HG03095 (cell line): ENCODE measurements at regions not wholly inside any gene's neighbourhood (a gene's known extent, or its start where the extent isn't known, plus 50 kb on each side); places are given as distances from the start of the nearest gene placed in this dataset.

Source experiments
- ATAC-seq: cut with Tn5 transposase; IDR thresholded peaks from one replicate; pipeline ENCODE4 v1.9.1; 2021; ENCODE audit warnings: moderate library complexity; ENCODE audit not compliant: unreplicated experiment

DNA sequence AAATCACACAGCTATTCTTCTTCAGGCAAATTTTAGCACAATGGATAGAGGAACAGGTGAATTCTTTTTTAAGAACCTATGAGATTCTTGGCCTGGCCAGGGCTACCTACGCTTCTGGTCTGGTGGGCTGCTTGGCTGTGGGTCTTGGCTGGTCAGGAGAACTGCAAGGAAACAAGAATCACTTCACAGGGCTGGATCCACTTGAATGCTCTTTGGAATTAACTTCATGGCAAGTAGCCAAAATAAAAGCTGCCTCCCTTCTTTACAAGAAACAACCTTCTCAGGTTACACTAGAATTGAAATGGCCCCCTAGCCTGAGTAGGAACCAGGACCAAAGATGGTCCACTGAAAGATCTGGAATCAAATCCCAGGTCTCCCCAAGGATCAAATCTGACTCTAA lies 519.1 kb downstream of the IQCM start:
- no peak for ATAC-seq

- no peak for ATAC-seq
Measured at GRCh38 chr4:149296084-149296483, 519.6 kb downstream of the IQCM start.

GRCh38 chr4:149294601-149295000 lies 521.0 kb downstream of the IQCM start:
- ATAC-seq: no peak

DNA sequence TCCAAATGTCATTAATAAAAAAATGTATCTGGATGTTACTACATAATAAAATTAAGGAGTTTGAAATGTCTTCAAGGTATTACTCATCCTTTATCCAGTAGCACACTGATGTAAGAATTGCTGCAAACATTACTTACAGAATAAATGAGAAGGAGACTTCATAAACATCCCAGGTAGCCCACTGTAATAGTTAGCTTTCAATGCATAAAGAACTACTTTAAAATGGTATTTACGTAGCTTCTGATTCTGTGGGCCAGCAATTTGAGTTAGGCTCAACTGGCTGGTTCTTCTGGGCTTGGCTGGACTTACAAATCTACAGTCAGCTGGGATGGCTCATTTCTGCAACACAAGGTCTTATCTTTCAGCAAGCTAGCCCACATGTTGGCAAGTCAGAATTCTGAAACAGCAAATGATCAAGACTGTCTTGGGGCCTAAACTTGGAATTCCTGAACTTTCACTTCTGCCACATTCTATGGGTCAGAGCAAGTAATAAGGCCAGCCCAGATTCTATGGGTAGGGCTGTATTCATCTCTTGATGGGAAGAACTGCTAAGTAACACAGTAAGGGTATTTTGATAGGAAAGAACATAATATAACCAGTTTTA lies 522.5 kb downstream of the IQCM start:
- no peak for ATAC-seq

- ATAC-seq: no peak
Measured at GRCh38 chr4:149292425-149293007, 523.1 kb downstream of the IQCM start.

GRCh38 chr4:149291463-149291862 lies 524.2 kb downstream of the IQCM start:
- no peak for ATAC-seq

- no peak for ATAC-seq
Measured at GRCh38 chr4:149280806-149281205, 534.8 kb downstream of the IQCM start.

- no peak for ATAC-seq
Measured at GRCh38 chr4:149279776-149280175, 535.9 kb downstream of the IQCM start.

GRCh38 chr4:149279331-149279730 lies 536.3 kb downstream of the IQCM start:
- ATAC-seq: no peak

DNA sequence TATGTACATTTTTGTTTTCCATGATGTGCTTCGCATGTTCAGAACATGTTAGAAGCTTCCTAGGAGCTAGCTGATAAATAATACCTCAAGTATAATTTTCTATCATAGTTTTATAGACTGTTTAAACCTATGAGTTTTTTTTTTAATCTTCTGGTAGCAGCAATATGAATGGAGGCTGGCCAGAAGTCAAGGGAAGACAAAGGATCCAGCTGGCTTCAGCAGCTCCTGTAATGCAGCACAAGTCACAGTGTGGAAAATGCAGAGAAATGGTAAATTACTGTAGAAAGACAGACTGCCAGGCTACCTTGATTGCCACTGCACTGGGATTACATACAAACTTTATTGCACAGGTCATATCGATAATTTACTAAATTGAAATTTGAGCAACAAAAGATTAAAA lies 537.9 kb downstream of the IQCM start:
- ATAC-seq: no peak

DNA sequence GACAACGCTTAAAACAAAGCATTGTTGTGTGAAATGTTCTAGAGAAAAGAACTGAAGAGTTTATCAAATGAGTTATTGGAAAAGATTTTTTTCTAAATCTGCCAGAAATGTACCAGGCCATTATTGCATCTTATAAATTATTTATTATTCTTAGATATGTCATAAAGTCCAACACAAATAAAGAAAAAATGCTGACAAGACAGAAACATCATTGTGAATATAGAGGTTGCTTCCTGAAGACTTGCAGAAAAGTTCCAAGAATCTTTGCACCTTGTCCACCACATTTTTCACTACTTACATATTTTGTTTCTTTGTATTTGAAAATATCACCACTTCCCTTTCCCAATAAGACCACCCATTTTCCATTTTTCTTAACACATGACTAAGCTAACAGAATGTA lies 545.8 kb downstream of the IQCM start:
- ATAC-seq: no peak

- ATAC-seq: no peak
Measured at GRCh38 chr4:149266301-149266700, 549.3 kb downstream of the IQCM start.

DNA sequence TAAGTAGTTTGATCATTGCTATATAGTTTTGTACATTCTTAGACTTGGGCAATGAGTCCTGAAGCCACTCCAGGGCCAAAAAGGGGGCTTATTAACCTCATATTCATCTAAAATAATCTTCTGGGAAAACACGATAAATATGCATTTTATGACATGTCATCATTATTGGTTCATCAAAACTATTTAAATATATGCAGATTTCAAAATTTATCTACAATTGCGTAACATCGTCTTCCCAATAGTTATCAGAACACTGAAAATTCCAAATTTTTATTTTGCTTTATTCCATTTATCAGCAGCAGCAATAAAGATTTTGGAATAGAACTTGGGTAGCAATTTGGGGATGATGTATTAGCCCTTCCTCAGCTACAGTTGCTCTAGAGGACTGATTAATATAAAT lies 550.0 kb downstream of the IQCM start:
- no peak for ATAC-seq

GRCh38 chr4:149264093-149264733 lies 551.4 kb downstream of the IQCM start:
- peak; percentile 92 for ATAC-seq

- ATAC-seq: no peak
Measured at GRCh38 chr4:149248191-149248764, 567.4 kb downstream of the IQCM start.

- no peak for ATAC-seq
Measured at GRCh38 chr4:149247164-149247563, 568.5 kb downstream of the IQCM start.

DNA sequence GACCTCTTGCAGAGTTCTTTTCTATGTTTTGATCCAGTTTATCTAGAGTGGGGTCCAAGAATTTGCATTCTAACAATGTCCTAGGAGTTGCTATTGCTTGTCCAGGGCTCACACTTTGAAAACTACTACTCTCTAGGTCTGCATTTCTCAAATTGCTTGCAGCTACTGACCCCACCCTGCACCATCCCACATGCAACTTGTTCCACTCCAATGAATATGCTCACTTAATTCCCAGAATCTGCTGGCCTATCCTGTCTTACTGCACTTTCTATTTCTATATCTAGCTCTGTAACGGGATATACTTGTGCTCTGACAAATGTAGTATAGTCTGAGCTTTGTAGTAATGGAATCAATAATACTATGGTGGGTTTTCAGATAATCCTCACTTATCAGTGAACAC lies 570.3 kb downstream of the IQCM start:
- no peak for ATAC-seq

GRCh38 chr4:149238097-149238496 lies 577.5 kb downstream of the IQCM start:
- no peak for ATAC-seq

- no peak for ATAC-seq
Measured at GRCh38 chr4:149234798-149235197, 580.8 kb downstream of the IQCM start.

DNA sequence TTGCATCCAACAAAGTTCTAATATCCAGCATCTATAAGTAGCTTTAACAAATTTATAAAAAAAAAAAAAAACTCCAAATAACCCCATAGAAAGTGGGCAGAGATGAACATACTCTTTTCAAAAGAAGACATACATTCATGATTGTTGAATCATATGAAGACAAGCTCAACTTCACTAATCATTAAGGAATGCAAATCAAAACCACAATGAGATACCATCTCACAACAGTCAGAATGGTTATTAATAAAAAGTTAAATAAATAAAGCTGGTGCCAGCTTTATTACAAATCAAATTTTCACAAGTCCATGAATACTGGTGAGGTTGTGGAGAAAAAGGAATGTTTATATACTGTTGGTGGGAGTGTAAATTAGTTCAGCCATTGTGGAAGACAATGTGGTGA lies 592.0 kb downstream of the IQCM start:
- no peak for ATAC-seq

DNA sequence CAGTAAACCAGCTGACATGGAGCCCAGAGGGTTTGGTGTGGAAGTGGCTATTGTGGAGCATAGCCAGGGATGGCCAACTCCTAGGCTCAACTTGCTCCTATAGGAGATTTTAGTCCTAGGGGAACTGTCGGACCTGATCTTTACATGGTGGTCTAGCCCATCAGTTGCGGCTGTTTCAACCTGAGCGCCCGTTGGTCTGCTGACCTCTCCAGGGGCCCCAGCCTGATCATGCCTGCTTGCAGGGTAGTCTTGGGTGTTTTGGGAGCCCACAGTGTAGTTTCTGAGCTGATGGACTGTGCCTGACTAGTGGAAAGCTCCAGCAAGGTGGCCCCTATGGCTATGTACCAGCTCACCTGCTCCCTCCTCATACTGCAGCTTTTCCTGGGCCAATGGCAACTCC lies 597.0 kb downstream of the IQCM start:
- no peak for ATAC-seq

- no peak for ATAC-seq
Measured at GRCh38 chr4:149214301-149214700, 601.3 kb downstream of the IQCM start.
